NCI-H460 (cell line): ENCODE measurements at regions not wholly inside any gene's neighbourhood (a gene's known extent, or its start where the extent isn't known, plus 50 kb on each side); places are given as distances from the start of the nearest gene placed in this dataset.

Source experiments
- DNase-seq: peaks from one replicate; pipeline ENCODE4 v3.0.0-alpha.2; 2016; ENCODE audit warnings: low read depth; ENCODE audit errors: extremely low read depth

DNA sequence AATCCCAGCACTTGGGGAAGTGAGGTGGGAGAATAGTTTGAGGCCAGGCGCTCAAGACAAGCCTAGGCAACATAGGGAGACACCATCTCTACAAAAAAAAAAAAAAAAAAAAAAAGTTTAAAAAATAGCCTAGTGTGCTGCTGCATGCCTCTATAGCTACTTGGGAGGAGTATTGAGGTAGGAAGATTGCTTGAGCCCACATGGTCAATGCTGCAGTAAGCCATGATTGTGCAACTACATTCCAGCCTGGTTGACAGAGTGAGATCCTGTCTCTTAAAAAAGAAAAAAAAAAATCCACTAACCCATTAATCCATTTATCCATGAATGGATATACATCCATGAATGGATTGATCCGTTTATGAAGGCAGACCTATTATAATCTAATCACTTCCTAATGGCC lies 1064.6 kb upstream of the EYS start:
- DNase-seq = no peak

DNA sequence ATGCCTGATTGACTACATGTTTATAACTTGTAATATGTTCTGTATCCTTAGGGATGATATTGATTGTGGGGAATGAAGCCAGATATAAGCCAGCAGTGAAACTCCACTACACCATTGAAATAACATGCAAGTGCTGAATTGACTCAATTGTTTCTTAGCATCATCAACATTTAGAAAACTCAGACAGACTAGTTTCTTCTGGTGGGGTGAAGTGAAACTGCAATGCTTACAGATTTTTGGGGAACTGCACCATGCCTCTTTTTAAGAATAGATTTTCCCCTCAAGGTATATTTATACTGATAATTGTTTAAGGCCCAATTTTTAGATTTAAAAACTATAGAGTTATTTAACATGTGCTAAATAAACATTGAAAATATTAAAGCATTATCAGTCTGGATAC lies 1044.6 kb upstream of the EYS start:
- no peak for DNase-seq

DNA sequence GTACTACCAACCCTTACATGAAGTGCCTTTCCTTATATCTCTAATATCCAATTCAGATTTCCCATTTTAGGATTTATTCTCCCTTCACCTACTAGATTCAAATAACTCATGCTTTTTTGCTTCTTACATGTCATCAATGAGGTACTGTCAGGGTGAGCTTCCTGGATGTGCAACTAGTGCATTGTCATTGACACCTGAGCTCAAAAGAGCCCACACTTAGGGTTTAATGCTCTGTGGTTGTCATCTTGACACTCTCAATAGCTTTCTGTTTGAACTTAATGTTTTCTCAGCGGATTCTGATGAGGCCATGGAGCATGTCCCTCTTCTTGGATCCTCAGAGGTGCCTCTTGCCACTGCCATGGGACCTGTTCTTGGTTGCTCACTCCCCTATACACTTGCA lies 1033.3 kb upstream of the EYS start:
- DNase-seq = no peak

DNA sequence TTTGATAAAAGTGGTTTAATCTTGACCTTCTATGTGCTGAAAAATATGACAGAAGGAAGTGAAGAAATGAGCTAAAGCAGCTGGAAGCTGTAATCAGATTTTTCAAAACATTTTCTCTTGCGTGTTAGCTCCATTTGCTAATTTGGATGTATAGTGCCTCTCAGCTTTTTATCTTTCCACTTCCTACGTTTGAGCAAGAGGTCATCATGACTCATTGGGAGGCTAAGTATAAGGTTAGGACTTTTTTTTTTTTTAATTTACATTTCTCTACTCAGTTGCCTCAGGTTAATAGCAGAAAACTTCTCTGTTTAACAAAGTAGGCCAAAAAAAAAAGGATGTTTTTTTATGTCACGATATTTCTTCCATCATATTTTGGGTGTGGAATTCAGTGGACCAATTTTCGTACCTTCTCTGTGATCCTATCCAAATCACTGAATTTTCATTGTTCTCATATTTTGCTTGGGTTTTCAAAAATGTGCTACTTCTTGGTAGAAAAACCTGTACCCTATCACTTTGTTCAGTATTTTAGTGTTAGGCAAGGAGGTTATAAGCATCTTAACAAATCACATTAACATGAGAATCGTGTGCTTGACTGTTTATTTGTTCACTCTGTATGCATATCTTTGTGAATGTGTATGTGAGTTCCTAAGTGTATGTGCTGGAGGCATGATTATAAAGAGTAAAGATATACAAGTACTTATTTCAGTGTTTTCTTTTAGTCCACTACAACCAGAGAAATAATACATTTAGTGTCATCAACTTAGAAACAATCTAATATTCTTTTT lies 1028.3 kb upstream of the EYS start:
- peak; percentile 14 for DNase-seq

DNA sequence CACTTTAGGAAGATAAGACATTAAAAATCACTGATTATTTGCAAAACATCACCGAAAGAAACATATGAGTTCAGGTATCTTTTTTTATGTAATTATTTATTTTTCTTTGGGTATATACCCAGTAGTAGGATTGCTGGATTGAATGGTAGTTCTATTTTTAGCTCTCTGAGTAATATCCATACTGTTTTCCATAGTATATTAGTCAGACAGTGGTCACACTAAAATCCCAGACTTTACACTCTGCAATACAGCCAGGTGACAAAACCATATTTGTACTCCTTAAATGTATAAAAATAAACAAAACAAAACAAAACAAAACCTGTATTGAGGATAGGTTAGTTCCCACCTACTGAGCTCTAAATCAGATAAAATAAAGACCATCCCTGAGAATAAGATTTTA lies 1024.3 kb upstream of the EYS start:
- DNase-seq = no peak

DNA sequence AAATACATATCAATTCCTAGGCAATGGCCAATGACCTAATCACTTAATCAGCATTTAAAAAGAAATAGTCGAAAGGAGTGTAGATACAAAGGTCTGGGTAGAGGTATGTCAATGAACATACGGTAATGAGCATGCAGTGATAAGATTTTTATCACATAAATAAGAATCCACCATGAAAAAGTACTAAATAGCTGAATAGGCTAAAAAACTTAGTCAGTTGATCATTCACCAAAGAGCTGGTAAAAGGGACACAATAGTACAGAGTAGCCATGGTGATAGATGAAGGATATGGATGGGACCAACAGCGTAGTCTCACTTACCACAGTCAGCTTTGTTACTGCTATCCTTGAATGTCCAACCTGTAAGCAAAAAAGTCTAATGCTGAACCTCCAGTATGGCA lies 1018.6 kb upstream of the EYS start:
- no peak for DNase-seq

DNA sequence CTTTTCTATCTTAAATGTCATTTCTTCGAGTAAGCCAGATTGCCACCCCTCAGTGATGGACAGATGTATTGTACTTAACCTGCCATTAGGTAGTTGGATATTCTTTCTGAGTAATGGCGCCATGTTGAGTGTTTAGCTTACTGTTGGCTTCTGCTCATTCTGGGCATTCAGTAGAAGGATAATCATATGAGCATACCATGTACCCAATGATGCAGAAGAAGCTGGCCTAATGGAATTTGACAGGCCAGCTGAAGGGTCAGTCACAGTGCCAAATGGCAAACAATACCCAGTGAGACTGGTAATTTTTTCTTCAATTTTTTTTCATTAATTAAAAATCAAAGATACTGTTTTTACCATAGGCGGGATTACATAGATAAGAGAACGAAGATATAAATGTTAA lies 1010.8 kb upstream of the EYS start:
- no peak for DNase-seq

DNA sequence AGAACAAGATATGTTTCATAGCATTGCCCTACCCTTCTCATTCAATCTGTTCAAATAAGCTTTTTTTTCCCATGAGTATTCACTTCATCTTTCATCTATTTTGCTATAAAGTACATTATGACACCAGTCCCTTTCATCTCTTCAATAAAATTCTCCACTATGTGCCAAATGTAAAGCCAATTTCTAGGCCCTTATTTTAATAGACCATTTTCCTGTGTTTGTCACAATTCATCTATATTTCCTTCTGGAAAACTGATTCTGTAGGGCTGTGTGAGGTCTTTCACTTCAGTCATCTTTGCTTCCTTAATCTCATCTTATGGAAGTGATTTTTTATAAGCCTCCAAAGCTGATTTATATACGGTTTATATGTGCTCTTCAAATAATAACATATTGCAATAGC lies 992.4 kb upstream of the EYS start:
- DNase-seq = no peak

DNA sequence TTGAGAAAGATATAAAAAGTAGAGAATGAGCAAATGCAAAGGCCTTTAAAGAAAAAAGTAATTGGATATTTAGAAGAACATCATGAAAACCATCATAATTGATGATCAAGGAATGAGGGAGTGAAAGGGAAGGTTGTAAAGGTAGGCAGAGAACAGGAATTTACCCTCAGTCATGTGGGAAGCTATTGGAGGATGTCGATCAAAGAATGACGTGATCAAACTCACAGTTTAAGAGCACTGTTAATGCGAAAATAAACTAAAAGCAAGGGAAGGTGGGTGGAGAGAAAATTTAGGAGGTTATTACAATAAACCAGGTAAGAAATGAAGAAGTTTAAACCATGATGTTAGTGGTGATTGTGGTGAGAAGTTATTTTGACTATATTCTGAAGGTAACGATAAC lies 982.6 kb upstream of the EYS start:
- DNase-seq = no peak

DNA sequence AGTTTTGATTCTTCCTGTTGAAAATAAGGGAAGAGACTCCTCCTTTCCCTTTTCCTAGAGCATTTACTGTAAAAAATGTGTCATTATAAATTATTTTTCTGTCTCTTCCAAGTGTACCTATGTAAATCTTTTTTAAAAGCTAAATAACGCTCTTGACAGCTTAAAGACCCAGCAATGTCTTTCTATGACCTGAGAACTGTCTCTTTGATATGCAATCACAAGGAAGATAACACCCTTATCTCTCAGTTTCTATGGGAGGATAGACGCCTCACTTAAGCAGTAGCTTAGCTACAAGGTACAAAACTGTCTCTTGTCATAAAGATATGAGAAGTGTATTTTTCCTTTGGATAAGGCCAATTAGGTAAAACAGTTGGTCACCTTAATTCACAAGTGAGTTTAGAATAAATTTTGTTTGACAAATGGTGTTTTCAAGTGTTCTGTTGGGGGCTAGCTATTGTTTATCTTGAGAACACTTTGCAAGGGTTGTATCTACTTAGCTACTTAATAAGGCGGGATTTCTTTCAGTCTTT lies 980.6 kb upstream of the EYS start:
- DNase-seq = no peak

DNA sequence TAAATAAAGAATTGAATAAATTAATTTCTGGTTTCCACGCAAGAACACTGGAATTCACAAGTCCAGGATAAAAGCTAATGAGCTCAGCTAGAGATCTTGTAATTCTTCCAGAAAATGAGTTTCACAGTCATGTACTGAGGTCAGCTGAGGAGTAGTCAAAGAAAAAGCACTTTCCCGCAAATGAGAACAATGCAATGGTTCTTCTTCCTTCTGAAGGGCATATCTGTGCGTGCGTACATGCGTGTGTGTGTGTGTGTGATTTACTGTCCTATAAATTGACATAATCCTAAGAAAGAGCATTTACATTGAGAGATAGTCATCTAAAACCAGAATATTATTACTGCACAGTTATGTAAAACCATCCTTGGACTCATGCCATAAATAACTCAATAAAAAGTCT lies 968.9 kb upstream of the EYS start:
- no peak for DNase-seq

DNA sequence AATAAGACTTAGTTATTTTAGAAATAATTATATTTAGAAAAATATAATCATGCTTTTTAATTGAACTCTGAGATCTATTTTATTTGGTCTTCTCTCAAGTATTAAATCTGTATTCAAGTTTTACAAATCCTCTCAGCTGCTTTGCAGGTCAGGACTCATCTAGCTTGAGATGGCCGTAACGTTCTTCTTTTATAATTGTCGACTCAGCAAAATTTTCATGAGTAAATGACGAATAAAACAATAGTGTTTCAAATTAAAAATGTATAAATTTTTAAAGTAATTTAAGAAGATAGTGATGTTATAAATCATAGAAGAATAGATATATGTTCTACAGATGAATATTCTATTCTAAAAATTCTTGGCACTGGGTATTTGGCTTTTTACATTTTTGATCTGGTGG lies 957.1 kb upstream of the EYS start:
- no peak for DNase-seq

DNA sequence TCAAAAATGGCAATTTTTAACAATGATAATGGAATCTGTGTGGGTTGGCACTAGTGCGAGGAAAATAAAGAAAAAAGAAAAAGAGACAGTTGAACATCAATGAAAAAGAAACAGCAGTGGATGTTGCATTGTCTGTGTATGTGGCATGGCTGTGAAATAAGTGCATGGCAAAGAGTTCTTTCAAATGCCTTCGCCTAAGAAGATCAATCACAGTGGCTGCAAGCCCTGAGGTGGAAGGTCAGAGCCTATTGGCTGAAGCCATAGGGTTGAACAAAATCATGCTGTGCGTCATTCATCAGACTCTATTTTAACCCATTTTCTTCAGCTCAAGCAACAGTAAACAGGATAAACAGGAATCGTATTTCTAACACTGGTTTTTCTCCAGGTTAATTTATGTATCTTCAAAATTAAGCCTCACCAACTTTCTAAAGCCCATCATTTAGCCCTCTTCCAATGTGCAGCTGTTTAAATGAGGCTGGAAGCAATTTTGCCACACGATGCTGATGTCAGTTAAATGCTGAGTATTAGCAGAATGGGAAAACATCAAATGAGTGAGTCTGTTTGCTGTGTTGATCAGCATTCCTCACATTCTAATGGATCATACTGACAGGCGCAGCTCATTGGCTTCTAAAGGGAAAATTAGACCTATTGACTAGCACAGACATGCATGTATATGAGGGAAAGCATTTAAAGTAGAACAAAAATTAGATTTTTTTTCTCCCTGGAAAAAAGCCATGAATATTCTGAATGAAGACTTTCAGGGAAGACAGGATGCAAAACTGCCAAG lies 955.9 kb upstream of the EYS start:
- DNase-seq = no peak

DNA sequence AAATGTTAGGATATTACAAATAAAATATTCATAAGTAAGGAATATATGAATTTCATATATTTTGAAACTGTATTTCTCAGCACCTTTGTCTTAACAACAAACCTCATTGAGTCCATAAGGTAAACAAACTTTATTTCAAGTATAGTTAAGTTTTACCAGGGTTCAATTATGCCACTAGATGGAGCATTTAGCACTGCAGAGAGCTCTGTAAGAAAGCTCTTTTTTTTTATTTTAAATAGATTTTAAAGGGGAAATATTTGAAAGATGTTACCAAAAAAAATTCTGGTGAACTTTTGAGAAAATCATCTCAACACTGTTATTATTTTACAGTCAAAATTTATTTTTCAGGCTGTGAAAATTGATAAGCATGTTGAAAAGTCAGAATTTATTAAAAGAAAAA lies 955.2 kb upstream of the EYS start:
- no peak for DNase-seq

DNA sequence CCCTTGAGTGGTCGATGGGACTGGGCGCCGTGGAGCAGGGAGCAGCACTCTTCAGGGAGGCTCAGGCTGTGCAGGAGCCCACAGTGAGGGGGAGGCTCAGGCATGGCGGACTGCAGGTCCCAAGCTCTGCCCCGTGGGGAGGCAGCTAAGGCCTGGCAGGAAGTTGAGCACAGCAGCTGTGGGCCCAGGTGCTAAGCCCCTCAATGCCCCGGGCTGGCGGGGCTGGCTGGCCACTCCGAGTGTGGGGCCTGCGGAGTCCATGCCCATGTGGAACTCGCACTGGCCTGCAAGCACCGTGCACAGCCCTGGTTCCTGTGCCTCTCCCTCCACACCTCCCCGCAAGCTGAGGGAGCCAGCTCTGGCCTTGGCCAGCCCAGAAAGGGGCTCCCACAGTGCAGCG lies 948.4 kb upstream of the EYS start:
- no peak for DNase-seq

DNA sequence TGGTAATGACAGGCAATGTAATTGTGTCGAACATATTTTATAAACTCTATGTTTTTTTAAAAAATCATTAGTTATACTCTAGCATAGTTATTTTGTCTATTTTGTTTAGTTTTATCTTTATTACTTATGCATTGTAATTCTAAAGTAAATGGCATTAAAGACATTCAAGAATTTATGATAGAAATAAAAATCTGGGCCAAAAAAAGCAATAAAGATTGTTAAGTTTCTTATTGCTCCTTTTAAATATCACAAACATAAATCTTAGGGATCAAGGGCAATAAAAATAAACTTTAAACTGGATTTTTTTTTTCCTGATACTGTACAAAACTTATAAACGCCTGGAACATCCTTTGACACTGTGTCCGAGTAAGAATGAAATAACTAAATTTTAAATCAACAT lies 931.5 kb upstream of the EYS start:
- DNase-seq = no peak

DNA sequence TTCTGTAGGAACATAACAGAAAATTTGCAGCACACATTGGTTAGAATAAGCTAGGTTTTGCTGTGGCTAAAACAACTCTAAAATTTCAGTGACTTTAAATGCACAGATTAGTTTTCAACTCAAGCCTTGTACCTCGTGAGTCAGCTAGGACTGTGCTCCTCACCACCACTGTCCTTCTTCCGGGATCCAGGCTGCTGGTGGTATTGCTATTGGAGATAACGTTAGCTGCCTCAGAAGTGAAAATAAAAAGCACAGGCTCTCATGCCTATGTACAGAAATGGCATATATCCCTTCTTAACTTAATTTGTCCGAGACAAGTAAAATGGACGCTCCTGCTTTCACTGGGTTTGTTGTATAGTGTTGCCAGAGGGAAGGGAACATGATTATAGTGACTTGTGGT lies 931.1 kb upstream of the EYS start:
- no peak for DNase-seq

DNA sequence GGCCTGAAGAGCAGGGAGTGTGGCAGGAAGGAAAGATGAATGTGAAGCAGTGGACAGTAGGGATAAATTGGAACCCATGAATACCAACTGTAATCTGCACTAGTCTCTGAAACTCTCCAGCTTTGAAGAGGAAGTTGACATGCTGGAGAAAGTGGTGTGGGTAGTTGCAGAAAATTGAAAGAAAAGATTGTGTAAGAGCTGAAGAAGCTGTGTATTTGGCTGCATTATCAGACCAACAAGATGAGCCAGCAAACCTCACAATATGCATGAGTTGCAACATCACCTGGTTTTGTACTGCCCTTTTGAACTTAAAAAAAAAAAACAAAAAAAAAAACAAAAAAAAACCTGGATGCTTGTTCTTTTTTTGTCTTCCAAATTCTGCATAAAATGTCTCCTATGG lies 921.9 kb upstream of the EYS start:
- DNase-seq = no peak

DNA sequence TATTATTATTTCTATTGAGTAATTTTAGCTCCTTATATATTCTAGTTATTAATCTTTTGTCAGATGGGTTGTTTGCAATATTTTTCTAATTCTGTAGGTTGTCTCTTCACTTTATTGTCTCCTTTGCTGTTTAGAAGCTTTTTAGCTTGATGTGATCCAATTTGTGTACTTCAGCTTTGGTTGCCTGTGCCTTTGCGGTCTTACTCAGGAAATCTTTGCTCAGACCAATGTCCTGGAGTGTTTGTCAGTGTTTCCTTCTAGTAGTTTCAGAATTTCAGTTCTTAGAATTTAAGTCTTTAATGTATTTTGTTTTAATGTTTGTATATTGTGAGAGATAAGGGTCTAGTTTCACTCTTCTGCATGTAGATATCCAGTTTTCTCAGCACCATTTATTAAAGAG lies 916.0 kb upstream of the EYS start:
- DNase-seq = no peak

DNA sequence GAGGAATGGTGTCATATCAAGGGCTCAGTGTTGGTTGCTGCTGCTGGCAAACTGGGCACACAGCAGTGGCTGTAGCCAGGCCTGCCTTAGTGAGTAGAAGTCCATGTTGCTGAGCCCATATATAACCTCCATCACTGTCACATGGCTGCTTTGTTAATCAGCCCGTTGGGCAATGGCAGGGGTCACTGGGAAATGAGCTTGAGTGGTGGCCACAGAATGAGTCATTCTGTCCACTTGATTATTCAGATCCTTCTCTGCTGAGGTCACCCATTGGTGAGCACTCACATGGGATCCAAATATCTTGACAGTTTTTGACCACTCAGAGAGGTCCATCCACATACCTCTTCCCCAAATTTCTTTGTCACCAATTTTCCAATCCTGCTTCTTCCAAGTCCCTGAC lies 898.9 kb upstream of the EYS start:
- no peak for DNase-seq

DNA sequence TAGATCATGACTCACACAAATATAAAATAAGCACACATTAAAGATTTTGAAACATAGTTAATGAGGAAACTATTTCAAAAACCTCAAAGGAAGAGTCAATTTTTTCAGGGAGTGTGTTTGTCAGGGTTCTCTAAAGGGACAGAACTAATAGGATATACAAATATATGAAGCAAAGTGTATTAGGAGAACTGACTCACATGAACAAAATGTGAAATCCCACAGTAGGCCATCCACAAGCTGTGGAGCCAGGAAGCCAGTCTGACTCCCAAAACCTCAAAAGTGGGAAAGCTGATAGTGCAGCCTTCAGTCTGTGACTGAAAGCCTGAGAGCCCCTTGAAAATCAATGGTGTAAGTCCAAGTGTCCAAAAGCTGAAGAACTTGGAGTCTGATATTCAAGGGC lies 898.0 kb upstream of the EYS start:
- DNase-seq = no peak

DNA sequence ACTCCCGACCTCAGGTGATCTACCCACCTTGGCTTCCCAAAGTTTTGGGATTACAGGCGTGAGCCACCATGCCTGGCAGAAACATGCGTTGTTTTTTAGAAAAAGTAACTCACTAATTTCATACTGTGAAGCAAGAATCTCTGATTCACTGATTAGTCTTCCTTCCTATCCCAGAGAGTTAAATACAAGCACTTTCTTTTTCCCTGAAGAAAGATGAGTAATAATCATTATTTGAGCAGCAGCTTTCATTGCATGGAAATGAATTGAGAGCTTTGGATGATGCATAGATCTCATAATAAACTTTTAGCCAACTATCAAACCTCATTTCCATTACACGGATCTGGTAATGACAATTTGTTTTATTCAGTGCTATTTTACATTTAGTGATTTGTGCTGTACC lies 892.5 kb upstream of the EYS start:
- no peak for DNase-seq
